ENCODE measurements at regions not wholly inside any gene's neighbourhood (a gene's known extent, or its start where the extent isn't known, plus 50 kb on each side); places are given as distances from the start of the nearest gene placed in this dataset.

DNA sequence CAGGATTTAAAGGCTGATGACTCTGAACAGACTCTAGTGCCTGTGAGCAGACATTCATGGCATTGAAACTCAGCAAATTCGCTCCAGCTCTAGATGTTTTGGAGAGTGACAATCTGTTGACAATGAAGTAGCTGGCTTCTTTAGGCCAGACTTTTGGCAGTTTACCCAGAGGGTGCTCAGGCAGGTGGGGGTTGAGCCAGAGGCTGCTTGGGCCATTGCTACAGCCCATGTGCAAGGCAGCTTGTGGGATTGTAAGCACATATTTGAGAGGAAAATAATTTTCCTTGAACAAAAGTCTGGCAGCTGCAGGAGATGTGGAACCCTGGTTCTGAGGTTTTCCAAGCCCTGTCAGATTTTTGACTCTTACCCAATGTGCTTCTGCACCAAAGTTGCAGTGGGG is 311.6 kb downstream of the CDC5L start:
- Mint-ChIP-seq H3K4me3 (no peak overlapping the region), H3K9me3 (no peaks in the 10 kb centered on the region), H3K4me1 (ENCODE audit: low read depth) (no peaks in the 10 kb centered on the region), H3K27me3 (no peaks in the 10 kb centered on the region), H3K27ac (no peak overlapping the region), H3K36me3 (ENCODE audit: low read depth) (no peaks in the 10 kb centered on the region)
- intact Hi-C loops (cut with micrococcal nuclease) = no loop called here

DNA sequence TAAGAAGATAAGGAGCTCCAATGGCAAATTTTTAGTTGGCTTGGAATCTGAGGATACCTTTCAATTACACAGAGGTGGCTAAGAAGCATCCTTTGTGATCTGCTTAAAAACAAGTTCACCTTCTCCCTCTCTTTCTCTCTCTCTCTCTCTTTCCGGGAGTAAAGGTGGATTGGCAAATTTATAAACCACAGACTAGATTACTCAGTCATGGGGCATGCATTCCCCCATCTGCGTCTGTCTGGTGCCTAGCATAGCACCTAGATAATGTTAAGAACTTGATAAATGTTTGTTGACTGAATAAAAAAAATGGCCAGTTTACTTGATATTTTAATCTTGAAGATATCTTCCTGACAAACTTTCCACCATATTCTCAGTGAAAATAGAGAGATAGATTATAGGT is 312.3 kb downstream of the CDC5L start:
- H3K27me3 Mint-ChIP-seq = no peaks in the 10 kb centered on the region
- H3K36me3 Mint-ChIP-seq (ENCODE audit: low read depth) = no peaks in the 10 kb centered on the region
- intact Hi-C loops (cut with micrococcal nuclease) = no loop called here
- H3K9me3 Mint-ChIP-seq = no peaks in the 10 kb centered on the region
- H3K4me1 Mint-ChIP-seq (ENCODE audit: low read depth) = no peaks in the 10 kb centered on the region
- no peak overlapping the region for H3K4me3 Mint-ChIP-seq
- no peak overlapping the region for H3K27ac Mint-ChIP-seq

DNA sequence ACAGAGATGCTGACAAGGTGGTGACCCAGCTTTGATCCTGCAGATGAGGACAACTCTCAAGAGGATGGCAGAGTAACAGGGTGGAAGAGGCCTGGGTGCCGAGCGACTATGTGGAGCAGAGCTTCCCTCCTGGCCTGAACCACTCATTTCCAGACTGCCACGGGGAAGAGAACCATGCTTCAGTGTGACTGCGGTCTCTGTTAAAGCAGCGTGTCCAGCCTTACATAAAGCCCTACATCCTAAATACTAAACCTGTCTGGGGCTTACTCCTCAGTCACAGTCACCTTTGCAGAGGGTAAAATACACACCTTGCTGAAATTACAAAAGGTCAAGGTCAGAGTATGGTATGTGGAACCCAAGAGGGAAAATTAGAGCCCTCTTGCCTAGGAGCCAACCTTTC is 312.9 kb downstream of the CDC5L start:
- no peak overlapping the region for H3K27ac Mint-ChIP-seq
- no peaks in the 10 kb centered on the region for H3K36me3 Mint-ChIP-seq (ENCODE audit: low read depth)
- H3K4me3 Mint-ChIP-seq = no peak overlapping the region
- H3K27me3 Mint-ChIP-seq = no peaks in the 10 kb centered on the region
- H3K9me3 Mint-ChIP-seq = no peaks in the 10 kb centered on the region
- intact Hi-C loops (cut with micrococcal nuclease) = no loop called here
- H3K4me1 Mint-ChIP-seq (ENCODE audit: low read depth) = no peaks in the 10 kb centered on the region

DNA sequence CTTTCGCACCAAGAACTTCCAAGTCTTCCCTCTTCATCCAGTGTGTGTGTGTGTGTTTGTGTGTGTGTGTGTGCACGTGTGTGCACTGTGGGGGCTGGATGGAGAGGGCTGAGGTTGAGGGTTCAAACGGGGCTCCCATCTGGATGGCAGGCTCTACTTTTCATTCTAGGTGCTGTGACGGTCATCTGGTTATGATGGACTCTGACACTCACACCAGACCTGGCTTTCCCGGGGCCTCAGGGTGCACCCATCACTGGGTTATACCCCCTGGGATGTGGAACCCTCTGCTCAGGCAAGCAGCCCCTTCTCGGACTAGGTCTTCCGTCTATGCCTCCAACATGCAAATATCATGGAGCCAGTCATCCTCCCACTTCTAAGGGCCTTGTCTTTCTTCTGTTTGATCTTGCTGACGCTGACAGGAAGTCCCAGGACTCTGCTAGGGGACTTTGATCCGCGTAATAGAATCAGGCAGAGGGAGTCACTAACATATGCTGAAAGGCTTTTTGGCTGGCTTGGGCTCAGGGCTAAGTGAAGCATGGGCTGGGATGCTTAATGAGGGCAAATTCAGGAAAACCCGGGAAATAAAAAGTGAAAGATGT is 313.6 kb downstream of the CDC5L start:
- Mint-ChIP-seq H3K27ac (no peak overlapping the region), H3K36me3 (ENCODE audit: low read depth) (no peaks in the 10 kb centered on the region), H3K9me3 (no peaks in the 10 kb centered on the region), H3K27me3 (no peaks in the 10 kb centered on the region), H3K4me1 (ENCODE audit: low read depth) (no peaks in the 10 kb centered on the region), H3K4me3 (no peak overlapping the region)
- intact Hi-C loops (cut with micrococcal nuclease) = no loop called here

DNA sequence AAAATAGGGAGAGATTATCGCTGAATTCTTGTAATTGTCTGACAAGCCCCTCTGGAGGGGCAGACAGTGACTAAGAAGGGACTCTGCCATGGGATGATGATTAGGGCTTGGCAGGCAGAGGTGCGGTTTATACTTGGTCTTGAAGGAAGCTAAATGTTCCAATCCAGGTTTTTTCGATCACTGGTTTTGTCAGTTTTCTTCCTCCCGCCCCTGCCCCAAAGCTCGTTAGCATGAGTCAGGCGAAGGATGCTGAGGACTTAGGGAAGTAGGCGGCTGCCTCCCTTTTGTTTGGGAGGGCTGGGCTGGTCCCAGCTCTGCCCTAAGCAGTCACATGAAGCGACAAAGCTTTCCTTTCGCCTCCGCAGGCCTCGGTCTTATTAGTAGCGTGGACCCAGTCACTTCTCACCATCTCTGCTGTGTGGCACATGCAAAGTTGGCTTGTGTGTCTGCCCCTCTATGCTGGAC is 314.2 kb downstream of the CDC5L start:
- Mint-ChIP-seq H3K4me3 (no peak overlapping the region), H3K9me3 (no peaks in the 10 kb centered on the region), H3K4me1 (ENCODE audit: low read depth) (no peaks in the 10 kb centered on the region), H3K27ac (no peak overlapping the region), H3K27me3 (no peaks in the 10 kb centered on the region), H3K36me3 (ENCODE audit: low read depth) (no peaks in the 10 kb centered on the region)
- intact Hi-C loops (cut with micrococcal nuclease) = no loop called here

DNA sequence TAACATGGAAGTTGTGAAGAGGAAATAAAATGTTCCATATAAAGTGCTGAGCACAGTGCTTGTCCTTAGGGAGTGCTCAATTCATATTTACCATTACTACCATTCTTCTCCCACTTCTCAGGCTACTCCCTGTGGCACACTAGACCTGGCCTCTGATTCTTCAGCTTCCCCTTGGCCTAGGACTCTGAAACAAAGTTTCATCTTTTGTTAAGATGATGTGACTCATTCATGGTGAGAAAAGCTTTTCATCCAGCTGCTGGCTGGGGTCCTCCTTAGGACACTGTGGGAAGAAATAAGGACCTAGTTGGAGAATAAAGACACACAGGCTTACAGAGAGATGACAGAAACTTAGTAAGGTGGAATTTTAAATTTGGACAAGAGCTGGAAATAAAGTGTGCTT is 314.8 kb downstream of the CDC5L start:
- H3K4me3 Mint-ChIP-seq = no peak overlapping the region
- no peaks in the 10 kb centered on the region for H3K36me3 Mint-ChIP-seq (ENCODE audit: low read depth)
- H3K27me3 Mint-ChIP-seq = no peaks in the 10 kb centered on the region
- H3K27ac Mint-ChIP-seq = no peak overlapping the region
- intact Hi-C loops (cut with micrococcal nuclease) = no loop called here
- H3K9me3 Mint-ChIP-seq = no peaks in the 10 kb centered on the region
- H3K4me1 Mint-ChIP-seq (ENCODE audit: low read depth) = no peaks in the 10 kb centered on the region

DNA sequence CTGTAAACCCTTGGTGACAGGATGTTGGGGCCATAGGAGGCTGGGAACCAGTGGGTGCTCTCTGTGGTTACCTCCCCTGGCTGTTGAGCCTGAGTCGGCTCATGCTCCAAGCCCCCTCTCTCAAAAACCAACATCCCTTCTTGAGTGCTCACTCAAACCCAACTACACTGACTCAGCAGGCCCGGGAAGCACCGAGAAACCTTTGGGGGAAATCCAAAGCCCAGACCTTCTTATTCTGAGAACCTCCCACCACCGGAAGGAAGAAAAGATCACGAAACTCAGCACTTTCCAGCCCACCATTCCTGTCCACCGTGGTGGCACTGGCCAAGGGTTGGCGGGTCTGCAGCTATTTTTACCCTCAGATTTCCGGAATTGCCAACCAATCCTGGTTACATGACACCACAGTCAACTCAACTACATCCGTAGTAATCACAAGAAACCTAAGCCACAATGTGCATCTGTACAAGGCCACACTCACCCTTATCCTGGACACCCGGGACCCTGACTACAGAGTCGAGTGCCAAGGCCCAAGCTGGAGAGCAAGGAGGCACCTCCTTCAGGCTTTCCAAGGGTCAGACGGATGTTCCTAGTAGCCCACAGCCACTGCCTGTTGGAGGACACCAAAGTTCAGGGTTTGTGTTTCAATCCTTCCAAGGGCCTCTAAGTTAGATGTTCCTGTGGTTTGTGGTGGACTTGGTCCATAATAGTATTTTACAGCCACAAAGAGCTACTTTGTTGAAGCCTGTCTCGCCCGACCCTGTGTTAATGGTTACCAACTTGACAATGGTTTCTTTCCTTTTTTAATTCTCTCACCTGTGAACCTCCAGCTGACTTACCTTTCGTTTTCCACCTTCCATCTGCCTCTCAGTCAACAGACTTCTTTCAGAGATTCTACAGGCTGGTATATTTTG is 317.0 kb downstream of the CDC5L start:
- no peaks in the 10 kb centered on the region for H3K36me3 Mint-ChIP-seq (ENCODE audit: low read depth)
- no peak overlapping the region for H3K27ac Mint-ChIP-seq
- no peaks in the 10 kb centered on the region for H3K9me3 Mint-ChIP-seq
- H3K4me1 Mint-ChIP-seq (ENCODE audit: low read depth) = peaks cover 5% of the 10 kb centered on the region
- intact Hi-C loops (cut with micrococcal nuclease) = no loop called here
- no peaks in the 10 kb centered on the region for H3K27me3 Mint-ChIP-seq
- H3K4me3 Mint-ChIP-seq = no peak overlapping the region

DNA sequence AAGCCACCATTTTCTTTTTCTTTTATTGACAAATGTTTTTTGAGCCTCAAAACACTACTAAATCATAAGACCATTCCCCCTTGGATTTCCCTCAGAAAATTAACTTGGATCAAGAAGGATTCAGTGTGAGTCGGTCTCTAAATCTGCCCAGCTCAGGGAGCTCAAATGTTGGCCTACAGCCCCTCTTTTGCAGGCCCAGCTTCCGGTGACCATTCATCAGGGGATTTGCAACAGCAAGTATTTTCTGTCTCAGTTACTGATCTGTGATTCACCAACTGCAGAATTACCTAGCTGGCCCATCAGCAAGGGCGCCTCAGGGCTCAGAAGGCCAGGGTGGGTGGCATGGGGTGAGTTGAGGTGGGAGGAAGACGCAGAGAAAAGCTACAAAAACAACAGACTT is 318.1 kb downstream of the CDC5L start:
- no peaks in the 10 kb centered on the region for H3K9me3 Mint-ChIP-seq
- no peak overlapping the region for H3K4me3 Mint-ChIP-seq
- H3K27me3 Mint-ChIP-seq = no peaks in the 10 kb centered on the region
- H3K27ac Mint-ChIP-seq = no peak overlapping the region
- H3K4me1 Mint-ChIP-seq (ENCODE audit: low read depth) = peaks cover 5% of the 10 kb centered on the region
- H3K36me3 Mint-ChIP-seq (ENCODE audit: low read depth) = no peaks in the 10 kb centered on the region
- intact Hi-C loops (cut with micrococcal nuclease) = no loop called here

DNA sequence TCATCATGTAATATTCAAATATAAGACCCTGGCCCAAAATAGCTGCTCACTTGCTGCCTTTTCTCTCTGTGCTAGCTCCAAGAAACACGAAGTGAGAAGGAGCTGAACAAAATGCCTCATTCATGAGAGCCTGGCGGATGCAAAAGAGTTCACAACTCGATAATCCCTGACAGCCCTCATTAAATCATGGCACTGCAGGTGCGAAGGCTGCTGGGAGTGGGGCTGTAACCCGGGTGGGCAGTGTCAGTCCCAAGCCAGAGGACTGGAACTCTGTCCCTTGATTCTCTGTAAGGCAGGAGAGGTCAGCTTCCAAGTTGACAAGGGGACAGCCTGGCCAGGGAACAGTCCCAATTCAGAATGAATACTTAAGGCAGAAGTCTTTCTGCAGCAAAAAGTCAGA is 318.5 kb downstream of the CDC5L start:
- Mint-ChIP-seq H3K27me3 (no peaks in the 10 kb centered on the region), H3K27ac (no peak overlapping the region), H3K4me3 (no peak overlapping the region), H3K9me3 (no peaks in the 10 kb centered on the region), H3K4me1 (ENCODE audit: low read depth) (peaks cover 5% of the 10 kb centered on the region), H3K36me3 (ENCODE audit: low read depth) (no peaks in the 10 kb centered on the region)
- intact Hi-C loops (cut with micrococcal nuclease) = no loop called here

DNA sequence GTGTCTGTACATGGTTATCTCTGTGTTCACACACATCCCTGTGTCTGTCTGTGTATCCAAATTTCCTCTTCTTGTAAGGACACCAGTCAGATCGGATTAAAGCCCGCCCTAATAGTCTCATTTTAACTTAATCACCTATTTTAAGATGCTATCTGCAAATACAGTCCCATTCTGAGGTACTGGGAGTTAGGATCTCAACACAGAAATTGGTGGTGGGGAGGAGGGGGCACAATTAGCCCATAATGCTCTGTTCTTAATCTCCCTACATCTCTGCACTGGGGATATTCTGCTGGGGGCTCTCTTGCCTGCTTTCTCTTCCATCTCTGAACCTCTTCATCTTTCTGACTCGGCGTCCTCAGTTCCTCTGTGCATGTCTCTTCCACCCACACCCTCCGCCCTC is 320.7 kb downstream of the CDC5L start:
- H3K27ac Mint-ChIP-seq = no peak overlapping the region
- peaks cover 5% of the 10 kb centered on the region for H3K4me1 Mint-ChIP-seq (ENCODE audit: low read depth)
- H3K9me3 Mint-ChIP-seq = no peaks in the 10 kb centered on the region
- no peaks in the 10 kb centered on the region for H3K27me3 Mint-ChIP-seq
- no peak overlapping the region for H3K4me3 Mint-ChIP-seq
- no peaks in the 10 kb centered on the region for H3K36me3 Mint-ChIP-seq (ENCODE audit: low read depth)
- intact Hi-C loops (cut with micrococcal nuclease) = no loop called here

DNA sequence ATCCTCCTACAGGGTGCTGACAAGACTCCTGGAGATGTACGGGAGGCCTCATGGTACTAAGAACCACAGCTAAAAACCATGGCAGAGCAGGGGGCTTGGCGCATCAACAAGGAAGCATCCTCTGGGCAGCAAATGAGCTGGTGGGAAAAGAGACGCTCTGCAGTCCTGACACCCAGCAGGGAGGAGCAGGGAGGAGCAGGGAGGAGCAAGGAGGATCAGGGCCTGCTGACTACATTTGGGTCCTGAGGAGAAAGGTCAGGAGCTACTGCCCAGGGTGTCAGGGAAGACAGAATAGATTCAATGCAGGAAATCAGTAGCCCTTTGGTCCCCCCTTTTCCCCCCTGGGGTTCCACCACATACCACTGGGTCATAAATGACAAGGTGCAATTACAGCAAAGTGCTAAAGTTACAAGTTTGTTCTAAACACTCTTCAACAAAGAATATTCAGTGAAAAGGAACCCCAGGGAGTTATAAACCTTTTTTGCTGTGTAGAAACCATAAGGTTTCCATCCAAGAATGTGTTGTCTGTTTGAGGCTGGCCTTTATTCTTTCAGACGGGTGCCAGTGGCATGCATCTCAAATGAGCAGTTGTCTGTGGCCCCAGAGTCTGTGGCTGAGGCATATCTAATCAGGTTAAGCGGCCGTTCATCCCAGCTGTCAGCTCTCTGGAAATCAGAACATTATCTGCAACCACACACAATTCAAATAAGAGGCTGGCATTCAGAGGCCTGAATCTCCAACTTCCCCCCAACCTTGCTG is 325.0 kb downstream of the CDC5L start:
- Mint-ChIP-seq H3K4me1 (ENCODE audit: low read depth) (peaks cover 5% of the 10 kb centered on the region), H3K27ac (no peak overlapping the region), H3K9me3 (no peaks in the 10 kb centered on the region), H3K27me3 (no peaks in the 10 kb centered on the region), H3K4me3 (no peak overlapping the region), H3K36me3 (ENCODE audit: low read depth) (no peaks in the 10 kb centered on the region)
- intact Hi-C loops (cut with micrococcal nuclease) = no loop called here

DNA sequence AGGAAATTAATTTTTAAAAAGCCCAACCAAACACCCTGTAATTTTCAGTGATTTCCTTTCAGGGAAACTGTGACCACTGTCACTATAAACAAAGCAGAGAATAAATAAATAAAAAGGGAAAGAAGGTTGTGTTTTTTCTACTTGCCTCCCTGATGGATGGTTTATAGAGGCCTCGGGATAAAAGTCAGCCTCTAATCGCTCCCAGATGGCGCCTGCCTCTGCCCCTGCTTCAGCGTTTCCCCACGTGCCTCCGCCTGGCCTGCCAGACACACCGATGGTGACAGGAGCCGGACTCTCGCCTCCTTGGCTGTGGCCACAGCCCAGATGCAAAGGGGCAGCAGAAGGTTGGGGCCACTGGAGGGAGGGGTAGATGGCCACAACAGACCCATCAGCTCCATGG is 327.7 kb downstream of the CDC5L start:
- Mint-ChIP-seq H3K9me3 (no peaks in the 10 kb centered on the region), H3K4me3 (no peak overlapping the region), H3K27me3 (peaks cover 1% of the 10 kb centered on the region), H3K4me1 (ENCODE audit: low read depth) (no peaks in the 10 kb centered on the region), H3K27ac (no peak overlapping the region), H3K36me3 (ENCODE audit: low read depth) (no peaks in the 10 kb centered on the region)
- intact Hi-C loops (cut with micrococcal nuclease) = no loop called here

DNA sequence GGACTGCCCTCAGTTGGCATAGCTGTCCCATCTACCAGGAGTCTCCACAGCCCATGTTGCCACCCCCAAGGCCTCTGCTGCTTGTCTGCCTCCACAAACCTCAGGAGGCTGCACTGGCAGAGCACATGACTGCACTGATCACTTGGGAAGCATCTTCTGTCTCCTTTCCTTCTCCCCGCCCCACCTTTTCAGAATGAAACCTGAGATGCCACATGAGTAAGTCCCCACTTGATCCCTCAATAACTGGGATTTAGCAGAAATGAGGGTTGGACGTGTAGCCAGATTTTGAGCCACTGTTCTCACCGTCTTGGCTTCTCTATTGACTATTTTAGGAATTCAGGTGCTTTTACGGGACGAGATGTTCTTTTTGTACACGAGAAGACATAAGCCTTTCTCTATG is 328.4 kb downstream of the CDC5L start:
- intact Hi-C loops (cut with micrococcal nuclease) = no loop called here
- H3K9me3 Mint-ChIP-seq = no peaks in the 10 kb centered on the region
- H3K27ac Mint-ChIP-seq = no peak overlapping the region
- no peaks in the 10 kb centered on the region for H3K36me3 Mint-ChIP-seq (ENCODE audit: low read depth)
- peaks cover 1% of the 10 kb centered on the region for H3K27me3 Mint-ChIP-seq
- H3K4me3 Mint-ChIP-seq = no peak overlapping the region
- no peaks in the 10 kb centered on the region for H3K4me1 Mint-ChIP-seq (ENCODE audit: low read depth)

DNA sequence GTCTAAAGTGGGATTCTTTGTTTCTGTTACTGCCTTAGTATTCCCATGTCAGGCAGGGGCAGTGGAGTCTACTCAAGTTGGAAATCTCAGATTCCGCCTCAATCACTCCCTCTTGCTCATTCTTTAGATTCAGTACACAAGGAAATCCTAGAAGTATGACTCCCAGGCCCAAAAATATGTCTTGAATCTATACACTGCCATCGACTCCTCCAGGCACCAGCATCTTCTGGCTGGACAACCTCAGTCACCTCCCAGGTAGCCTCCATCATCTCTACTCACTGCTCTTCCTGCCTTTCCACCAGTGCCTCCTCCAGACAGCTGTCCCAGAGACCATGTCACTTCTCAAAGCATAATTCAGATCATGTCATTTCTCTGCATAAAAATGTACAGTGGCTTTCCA is 329.9 kb downstream of the CDC5L start:
- Mint-ChIP-seq H3K9me3 (no peaks in the 10 kb centered on the region), H3K27me3 (peaks cover 1% of the 10 kb centered on the region), H3K36me3 (ENCODE audit: low read depth) (no peaks in the 10 kb centered on the region), H3K4me3 (no peak overlapping the region), H3K27ac (no peak overlapping the region), H3K4me1 (ENCODE audit: low read depth) (no peaks in the 10 kb centered on the region)
- intact Hi-C loops (cut with micrococcal nuclease) = no loop called here

Measured in dendritic cell treated with granulocyte-macrophage colony-stimulating factor and Interleukin-4, amounts not matched to agents 40 ng/mL and 50 ng/mL, for 4 days (primary cell).